ENCODE measurements at regions not wholly inside any gene's neighbourhood (a gene's known extent, or its start where the extent isn't known, plus 50 kb on each side); places are given as distances from the start of the nearest gene placed in this dataset.
"Not testable (repeated sequence)": the region's sequence is repeated elsewhere in the genome, so short reads cannot be mapped to it uniquely, and the experiment has no call there.

- DNase-seq (ENCODE audit: low spot score), result no peak
These were observed 245.8 kb downstream of the SOX9 start for GRCh38 chr17:72366626-72367025.

DNA sequence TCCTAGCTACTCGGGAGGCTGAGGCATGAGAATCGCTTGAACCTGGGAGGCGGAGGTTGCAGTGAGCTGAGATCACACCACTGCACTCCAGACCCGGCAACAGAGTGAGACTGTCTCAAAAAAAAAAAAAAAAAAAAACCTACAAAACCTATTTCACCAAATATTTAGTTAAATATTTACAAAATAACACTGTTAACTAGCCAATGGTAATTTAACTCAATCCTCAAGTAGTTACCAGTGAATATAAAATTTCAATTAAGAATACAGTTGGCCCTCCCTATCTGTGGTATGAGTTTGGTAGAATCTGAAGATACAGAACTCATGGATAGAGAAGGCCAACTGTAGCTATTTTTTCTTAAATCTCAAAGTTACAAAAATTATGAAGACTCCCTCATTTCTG, 247.4 kb downstream of the SOX9 start:
- no peak for DNase-seq (ENCODE audit: low spot score)

- DNase-seq (ENCODE audit: low spot score), result no peak
These were observed 248.5 kb downstream of the SOX9 start for GRCh38 chr17:72369366-72369765.

GRCh38 chr17:72370819-72371218, 250.0 kb downstream of the SOX9 start:
- peak; percentile 89 for DNase-seq (ENCODE audit: low spot score)

DNA sequence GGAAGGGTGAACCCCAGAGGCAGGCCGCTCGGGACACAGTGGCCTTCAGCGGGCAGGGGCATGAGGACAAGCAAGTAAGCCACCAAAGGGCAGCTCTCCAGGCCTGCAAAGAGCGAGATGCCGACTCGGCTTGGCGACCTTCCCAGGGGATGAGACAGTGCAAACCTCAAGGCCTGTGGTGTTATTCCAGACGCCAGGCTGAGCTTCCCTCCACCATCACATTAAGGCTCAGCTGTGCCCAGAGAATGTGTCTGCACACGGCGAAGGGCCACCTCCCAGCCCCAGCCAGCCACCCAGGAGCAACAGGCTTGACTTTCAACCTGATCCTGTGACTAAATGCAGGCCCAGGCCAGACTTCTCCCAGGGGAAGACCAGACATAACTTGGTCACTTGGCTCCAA, 251.4 kb downstream of the SOX9 start:
- no peak for DNase-seq (ENCODE audit: low spot score)

GRCh38 chr17:72373910-72374741, 253.3 kb downstream of the SOX9 start:
- DNase-seq (ENCODE audit: low spot score), result no peak

DNA sequence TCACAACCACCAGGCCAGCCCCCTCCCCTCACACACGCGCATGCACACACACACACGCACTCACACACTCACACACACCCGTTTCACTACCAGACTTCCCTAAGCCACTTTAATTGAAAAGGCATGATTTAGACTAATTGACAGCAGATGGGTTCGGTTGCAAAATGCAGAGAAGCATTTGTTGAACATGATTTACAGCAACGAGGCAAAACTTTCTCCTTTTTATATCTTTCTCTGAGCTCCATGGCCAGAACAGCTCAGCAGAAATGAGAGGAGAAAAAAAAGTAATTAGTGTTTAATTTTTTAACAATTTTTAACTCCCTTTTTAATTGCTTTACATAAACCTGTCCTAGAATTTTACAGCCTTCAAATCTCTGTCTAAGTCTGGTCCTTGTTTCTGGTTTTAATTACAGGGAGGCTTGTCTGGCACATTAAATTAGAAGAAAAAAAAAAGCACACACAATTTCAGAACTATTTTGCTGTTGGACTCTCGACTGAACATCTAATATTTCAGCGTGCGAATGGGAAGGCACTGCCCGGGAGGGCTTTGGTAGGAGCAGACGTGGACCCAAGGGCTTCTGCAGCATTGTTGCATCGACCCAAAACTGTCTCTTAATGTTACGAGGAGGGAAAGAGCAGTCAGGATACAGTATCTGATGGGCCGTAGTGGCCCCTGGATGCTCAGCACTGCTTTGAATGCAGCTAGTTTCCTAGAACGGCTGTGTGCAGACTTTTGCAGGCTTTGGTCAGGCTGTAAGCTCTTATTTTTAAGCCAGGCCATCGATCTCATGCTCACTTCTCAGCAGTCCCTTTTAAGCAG, 255.9 kb downstream of the SOX9 start:
- DNase-seq (ENCODE audit: low spot score), result no peak

DNA sequence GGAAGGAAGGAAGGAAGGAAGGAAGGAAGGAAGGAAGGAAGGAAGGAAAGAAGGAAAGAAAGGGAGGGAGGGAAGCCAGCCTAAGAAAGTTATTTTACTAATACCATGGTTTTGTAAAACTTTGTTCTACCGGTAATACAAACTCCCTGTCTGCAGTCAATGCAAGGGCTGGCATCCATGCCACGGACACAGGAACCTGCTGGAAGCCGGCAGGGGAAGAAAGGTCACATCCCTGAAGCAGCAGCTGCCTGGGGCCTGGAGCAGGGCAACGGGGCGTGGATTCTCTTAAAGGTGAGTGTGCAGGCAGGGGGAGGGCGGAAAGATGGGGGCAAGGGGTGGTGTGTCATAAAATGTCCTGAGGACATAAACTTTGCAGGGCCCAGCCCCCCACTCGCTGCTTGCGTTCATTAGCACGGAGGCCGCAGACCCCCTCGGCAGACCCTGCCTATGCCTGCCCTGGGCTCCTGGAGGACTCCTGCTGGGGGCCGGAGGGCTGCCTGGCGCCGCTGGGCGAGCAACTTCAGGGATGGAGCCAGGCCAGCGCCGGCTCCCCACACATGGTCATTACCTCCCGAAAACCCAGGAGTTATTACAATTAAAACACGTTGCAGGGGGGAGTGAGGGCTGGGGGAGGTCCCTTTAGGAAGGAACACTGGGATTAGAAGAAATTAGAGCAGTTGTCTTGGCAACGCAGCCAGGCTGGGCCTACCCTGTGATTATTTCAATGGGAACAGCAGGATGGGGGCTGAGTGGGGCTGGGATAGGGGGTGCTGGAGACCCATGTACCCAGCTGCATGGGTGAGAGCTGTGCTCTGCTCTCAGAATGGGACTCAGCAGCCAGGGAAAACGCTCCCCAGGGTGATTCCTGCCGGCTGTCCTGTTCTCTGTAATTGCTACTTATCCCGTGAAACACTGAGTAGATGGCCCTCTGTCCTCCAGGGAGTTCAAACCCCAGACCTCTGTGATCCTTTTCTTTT, 257.9 kb downstream of the SOX9 start:
- DNase-seq (ENCODE audit: low spot score), result no peak

GRCh38 chr17:72379516-72379915, 258.7 kb downstream of the SOX9 start:
- no peak for DNase-seq (ENCODE audit: low spot score)

- no peak for DNase-seq (ENCODE audit: low spot score)
These were observed 259.3 kb downstream of the SOX9 start for GRCh38 chr17:72380120-72380519.

DNA sequence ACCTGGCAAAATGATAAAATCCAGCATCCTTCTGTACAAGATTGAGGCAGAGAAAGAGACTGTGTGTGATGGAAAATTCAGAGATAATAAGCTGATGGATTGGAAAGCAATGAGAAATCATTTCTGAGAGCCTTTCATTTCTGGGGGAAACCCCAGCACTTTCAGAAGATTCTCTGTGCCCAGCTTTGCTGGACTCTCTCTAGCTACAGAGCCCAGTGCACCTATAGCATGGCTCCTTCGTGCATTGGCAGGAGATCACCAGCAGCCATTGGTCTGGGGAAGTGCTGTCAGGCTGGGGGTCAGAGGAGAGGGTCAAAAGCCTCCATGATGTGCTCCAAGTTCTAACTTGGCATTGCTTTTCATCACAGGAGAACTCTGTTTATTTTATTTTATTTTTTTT, 259.9 kb downstream of the SOX9 start:
- no peak for DNase-seq (ENCODE audit: low spot score)

- DNase-seq (ENCODE audit: low spot score), result no peak
These were observed 261.0 kb downstream of the SOX9 start for GRCh38 chr17:72381597-72382397.

- no peak for DNase-seq (ENCODE audit: low spot score)
These were observed 262.3 kb downstream of the SOX9 start for GRCh38 chr17:72382971-72383722.

GRCh38 chr17:72385475-72385874, 264.7 kb downstream of the SOX9 start:
- DNase-seq (ENCODE audit: low spot score), result no peak

- not testable (repeated sequence) for DNase-seq (ENCODE audit: low spot score)
These were observed 265.4 kb downstream of the SOX9 start for GRCh38 chr17:72386173-72386572.

DNA sequence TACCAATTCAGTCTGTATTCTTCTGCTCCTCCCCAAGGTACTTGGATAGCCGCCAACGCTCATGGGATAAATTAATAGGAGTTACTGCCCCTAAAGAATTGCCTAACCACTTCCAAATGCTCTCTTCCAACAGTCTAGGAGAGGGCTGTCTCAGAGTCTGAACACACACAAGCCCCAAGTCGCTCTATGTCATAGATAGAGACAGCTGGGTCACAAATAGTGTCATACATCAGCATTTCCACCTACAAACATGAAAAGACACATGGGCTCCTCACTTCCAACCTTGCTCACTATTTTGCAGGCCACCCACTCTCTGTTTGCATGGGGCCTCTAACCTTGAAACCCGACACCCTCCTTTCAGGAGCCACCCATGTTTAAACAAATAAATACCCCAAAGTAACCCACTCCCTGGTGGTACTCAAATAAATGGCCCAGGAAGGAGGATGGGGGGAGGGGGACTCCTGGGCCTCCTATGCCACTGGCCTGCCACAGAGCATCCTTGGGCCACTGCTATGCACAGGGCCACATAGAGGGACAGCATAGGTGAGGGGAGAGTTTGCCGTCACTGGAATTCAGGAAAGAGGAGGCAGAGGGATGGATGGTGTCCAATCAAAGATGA, 265.9 kb downstream of the SOX9 start:
- DNase-seq (ENCODE audit: low spot score), result no peak

DNA sequence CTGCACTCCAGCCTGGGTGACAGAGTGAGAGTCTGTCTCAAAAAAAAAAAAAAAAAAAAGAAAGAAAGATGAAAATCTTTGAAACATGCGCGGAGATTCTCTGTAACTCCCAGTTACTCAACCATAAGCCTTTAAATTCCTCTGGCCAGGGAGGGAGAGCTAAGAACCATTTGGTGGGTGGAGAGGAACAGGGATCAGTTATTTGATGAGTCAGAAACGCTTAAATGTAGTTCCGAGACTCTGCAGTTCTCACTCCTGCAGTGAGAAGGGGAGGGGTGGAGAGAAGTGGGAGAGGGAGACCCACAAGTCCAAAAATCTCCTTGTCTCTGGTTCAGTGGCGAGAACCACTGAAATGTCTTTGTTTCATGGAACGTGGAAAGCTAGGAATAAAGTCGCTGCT, 266.7 kb downstream of the SOX9 start:
- peak; percentile 54 for DNase-seq (ENCODE audit: low spot score)

GRCh38 chr17:72387969-72388368, 267.1 kb downstream of the SOX9 start:
- DNase-seq (ENCODE audit: low spot score), result no peak

- DNase-seq (ENCODE audit: low spot score), result no peak
These were observed 268.1 kb downstream of the SOX9 start for GRCh38 chr17:72388765-72389473.

All from AG08396 (cell line).